ENCODE measurements at regions not wholly inside any gene's neighbourhood (a gene's known extent, or its start where the extent isn't known, plus 50 kb on each side); places are given as distances from the start of the nearest gene placed in this dataset.
A peak's percentile ranks its signal among the peaks of the same experiment; 100 is the strongest.
"Not testable (repeated sequence)": the region's sequence is repeated elsewhere in the genome, so short reads cannot be mapped to it uniquely, and the experiment has no call there.

DNA sequence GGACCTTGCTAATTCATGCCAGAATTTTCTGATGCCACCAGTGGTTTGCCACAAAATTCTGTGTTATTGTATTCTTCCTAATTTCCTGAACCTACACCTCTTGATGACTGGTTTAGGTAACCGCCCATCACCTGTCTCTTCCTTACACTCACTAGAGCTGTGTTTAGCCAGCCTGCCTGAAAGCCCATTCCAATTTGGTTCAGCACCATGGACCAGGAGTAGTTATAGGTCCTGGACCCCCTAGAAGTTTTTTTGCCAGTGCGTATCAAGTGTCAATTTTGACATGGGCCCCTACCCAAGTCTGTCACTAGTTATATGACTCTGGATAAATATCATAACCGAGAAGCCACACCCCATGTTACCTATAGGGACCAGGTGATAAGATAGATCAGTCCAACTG lies 94.0 kb upstream of the NAP1L1 start:
- Mint-ChIP-seq H3K4me3 (no peak overlapping the region), H3K27ac (no peak overlapping the region), H3K4me1 (ENCODE audit: low read depth) (peaks cover 10% of the 10 kb centered on the region), H3K36me3 (ENCODE audit: insufficient read depth in 2 of 2) (no peaks in the 10 kb centered on the region), H3K27me3 (ENCODE audit: low read depth) (peaks cover 50% of the 10 kb centered on the region), H3K9me3 (no peaks in the 10 kb centered on the region)
- ATAC-seq (replicated peaks in 1 of 2) (no peak), DNase-seq (no peak)

- ATAC-seq (replicated peaks in 1 of 2) = no peak
- Mint-ChIP-seq H3K27me3 (ENCODE audit: low read depth) (peaks cover 54% of the 10 kb centered on the region), H3K9me3 (no peaks in the 10 kb centered on the region), H3K36me3 (ENCODE audit: insufficient read depth in 2 of 2) (no peaks in the 10 kb centered on the region), H3K27ac (no peak overlapping the region), H3K4me3 (no peak overlapping the region), H3K4me1 (ENCODE audit: low read depth) (peaks cover 4% of the 10 kb centered on the region)
- no peak for DNase-seq
These were observed 93.3 kb upstream of the NAP1L1 start for GRCh38 chr12:76177821-76178220.

- peaks cover 56% of the 10 kb centered on the region for H3K27me3 Mint-ChIP-seq (ENCODE audit: low read depth)
- no peak for ATAC-seq (replicated peaks in 1 of 2)
- H3K27ac Mint-ChIP-seq = no peak overlapping the region
- no peaks in the 10 kb centered on the region for H3K4me1 Mint-ChIP-seq (ENCODE audit: low read depth)
- H3K9me3 Mint-ChIP-seq = no peaks in the 10 kb centered on the region
- no peaks in the 10 kb centered on the region for H3K36me3 Mint-ChIP-seq (ENCODE audit: insufficient read depth in 2 of 2)
- no peak for DNase-seq
- H3K4me3 Mint-ChIP-seq = no peak overlapping the region
These were observed 92.5 kb upstream of the NAP1L1 start for GRCh38 chr12:76176940-76177339.

DNA sequence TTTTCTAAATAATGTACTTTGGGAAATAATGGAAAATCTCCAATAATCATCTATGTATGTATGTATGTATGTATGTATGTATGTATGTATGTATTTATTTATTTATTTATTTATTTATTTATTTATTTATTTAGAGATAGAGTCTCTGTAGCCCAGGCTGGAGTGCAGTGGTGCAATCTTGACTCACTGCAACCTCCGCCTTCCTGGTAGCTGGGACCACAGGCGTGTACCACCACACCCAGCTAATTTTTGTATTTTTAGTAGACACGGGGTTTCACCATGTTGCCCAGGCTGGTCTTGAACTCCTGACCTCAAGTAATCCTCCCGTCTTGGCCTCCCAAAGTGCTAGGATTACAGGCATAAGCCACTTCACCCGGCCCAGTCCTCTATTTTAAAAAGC lies 91.5 kb upstream of the NAP1L1 start:
- H3K4me3 Mint-ChIP-seq; H3K4me1 Mint-ChIP-seq (ENCODE audit: low read depth); H3K36me3 Mint-ChIP-seq (ENCODE audit: insufficient read depth in 2 of 2); ATAC-seq (replicated peaks in 1 of 2); H3K9me3 Mint-ChIP-seq; H3K27ac Mint-ChIP-seq; DNase-seq: not testable (repeated sequence)
- peaks cover 56% of the 10 kb centered on the region for H3K27me3 Mint-ChIP-seq (ENCODE audit: low read depth)

- Mint-ChIP-seq H3K9me3 (no peaks in the 10 kb centered on the region), H3K4me1 (ENCODE audit: low read depth) (no peaks in the 10 kb centered on the region), H3K4me3 (no peak overlapping the region), H3K27me3 (ENCODE audit: low read depth) (peaks cover 65% of the 10 kb centered on the region), H3K36me3 (ENCODE audit: insufficient read depth in 2 of 2) (no peaks in the 10 kb centered on the region), H3K27ac (no peak overlapping the region)
- no peak for DNase-seq
- no peak for ATAC-seq (replicated peaks in 1 of 2)
These were observed 89.3 kb upstream of the NAP1L1 start for GRCh38 chr12:76173756-76174155.

DNA sequence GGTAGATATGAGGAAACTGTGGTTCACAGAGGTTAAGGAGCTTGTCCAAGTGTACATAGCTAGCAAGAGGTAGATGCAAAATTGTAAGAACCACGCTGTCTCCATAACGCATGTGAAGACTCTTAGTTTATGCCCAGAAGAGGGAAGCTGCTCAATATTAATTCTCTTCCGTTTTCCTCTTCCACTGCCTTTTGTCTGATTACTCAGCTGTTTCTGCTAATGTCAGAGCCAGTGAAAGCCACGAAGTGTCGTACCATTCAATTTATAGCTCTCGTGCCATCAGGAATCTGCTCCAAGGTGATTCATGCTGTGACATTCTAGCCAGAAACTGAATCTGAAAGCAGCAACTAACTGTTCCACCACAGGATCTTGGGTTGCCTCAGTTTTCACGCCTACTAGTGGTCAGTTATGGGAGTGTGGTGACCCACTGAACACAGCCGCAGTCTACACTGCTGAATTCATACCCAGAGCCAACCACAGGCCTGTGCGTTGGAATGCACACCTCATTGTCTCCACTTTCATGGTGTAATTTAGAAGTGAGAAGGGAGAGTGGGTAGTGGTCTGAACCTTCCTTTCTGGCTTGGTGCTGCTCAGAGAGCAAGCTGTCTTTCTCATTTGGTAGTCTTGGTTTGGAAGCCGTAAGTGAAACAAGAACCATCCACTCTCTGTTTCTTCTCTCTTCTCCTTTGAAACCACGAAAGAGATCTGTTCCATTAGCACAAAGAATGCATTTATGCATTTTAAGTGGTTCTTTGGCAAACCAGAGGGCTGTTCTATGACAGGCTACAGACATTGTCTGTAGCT lies 74.2 kb upstream of the NAP1L1 start:
- peak overlapping the region; percentile 22 to 51 for H3K4me3 Mint-ChIP-seq
- H3K27me3 Mint-ChIP-seq (ENCODE audit: low read depth) = peaks cover 32% of the 10 kb centered on the region
- H3K4me1 Mint-ChIP-seq (ENCODE audit: low read depth) = peaks cover 19% of the 10 kb centered on the region
- ATAC-seq (replicated peaks in 1 of 2) (peak; percentile 98 to 99), DNase-seq (peak; percentile 81 to 88)
- peaks cover 0 to under 1% of the 10 kb centered on the region in 2 donors for H3K36me3 Mint-ChIP-seq (ENCODE audit: insufficient read depth in 2 of 2)
- H3K9me3 Mint-ChIP-seq = no peaks in the 10 kb centered on the region
- peak overlapping the region; percentile 39 for H3K27ac Mint-ChIP-seq

DNA sequence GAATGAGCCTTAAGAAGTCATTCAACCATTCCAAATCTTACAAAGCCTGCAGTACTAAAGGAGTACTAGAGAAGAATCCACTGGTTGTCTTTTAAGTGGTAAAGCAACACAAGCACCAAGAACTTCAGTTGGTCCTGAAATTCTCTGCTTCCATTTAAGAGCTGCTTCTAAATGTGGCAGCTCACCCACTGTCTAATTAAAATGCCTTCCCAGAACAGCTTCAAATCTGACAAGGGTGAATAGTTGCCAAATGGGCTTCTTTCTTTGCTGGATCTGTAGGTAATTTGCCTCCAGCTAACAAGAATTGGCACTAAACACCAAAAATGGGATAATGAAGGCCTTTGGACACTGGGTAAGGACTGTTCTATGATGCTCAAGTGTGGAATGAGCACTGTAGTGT lies 72.2 kb upstream of the NAP1L1 start:
- ATAC-seq (replicated peaks in 1 of 2) (no peak), DNase-seq (no peak)
- peaks cover 27% of the 10 kb centered on the region for H3K4me1 Mint-ChIP-seq (ENCODE audit: low read depth)
- no peak overlapping the region for H3K4me3 Mint-ChIP-seq
- peaks cover 3 to 4% of the 10 kb centered on the region in 2 donors for H3K36me3 Mint-ChIP-seq (ENCODE audit: insufficient read depth in 2 of 2)
- peaks cover 0 to 3% of the 10 kb centered on the region in 2 donors for H3K9me3 Mint-ChIP-seq
- peaks cover 30% of the 10 kb centered on the region for H3K27me3 Mint-ChIP-seq (ENCODE audit: low read depth)
- H3K27ac Mint-ChIP-seq = no peak overlapping the region

GRCh38 chr12:76156314-76156713 lies 71.8 kb upstream of the NAP1L1 start:
- peaks cover 3 to 4% of the 10 kb centered on the region in 2 donors for H3K36me3 Mint-ChIP-seq (ENCODE audit: insufficient read depth in 2 of 2)
- H3K27me3 Mint-ChIP-seq (ENCODE audit: low read depth) = peaks cover 27% of the 10 kb centered on the region
- ATAC-seq (replicated peaks in 1 of 2) (no peak), DNase-seq (no peak)
- no peak overlapping the region for H3K4me3 Mint-ChIP-seq
- H3K27ac Mint-ChIP-seq = no peak overlapping the region
- peaks cover 0 to 3% of the 10 kb centered on the region in 2 donors for H3K9me3 Mint-ChIP-seq
- H3K4me1 Mint-ChIP-seq (ENCODE audit: low read depth) = peaks cover 27% of the 10 kb centered on the region

DNA sequence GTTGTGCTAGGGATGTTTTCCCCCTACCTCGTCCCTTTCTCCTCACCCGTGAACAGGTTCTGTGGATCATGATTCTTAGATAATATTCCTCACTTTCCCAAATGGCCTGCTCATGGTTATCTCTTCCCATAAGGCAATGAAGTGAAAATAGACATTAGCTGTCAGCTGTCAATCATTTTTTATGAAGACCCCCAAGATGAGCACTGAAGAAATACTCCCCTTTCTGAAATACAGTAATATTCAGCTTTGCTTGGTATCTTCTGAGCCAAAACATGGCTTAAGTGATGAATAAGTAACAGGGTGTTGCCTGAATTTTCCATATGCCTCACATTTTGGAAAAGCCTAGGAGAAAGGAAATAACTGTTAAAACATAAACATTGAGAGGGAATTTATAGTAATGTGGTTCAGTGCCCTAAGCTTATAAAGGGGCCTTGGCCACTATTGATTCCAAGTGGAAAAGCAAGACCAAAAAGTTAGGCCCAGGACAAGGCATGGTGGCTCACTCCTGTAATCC lies 70.7 kb upstream of the NAP1L1 start:
- peaks cover 27% of the 10 kb centered on the region for H3K4me1 Mint-ChIP-seq (ENCODE audit: low read depth)
- H3K27ac Mint-ChIP-seq = no peak overlapping the region
- peaks cover 0 to 3% of the 10 kb centered on the region in 2 donors for H3K9me3 Mint-ChIP-seq
- no peak overlapping the region for H3K4me3 Mint-ChIP-seq
- ATAC-seq (replicated peaks in 1 of 2) (no peak), DNase-seq (no peak)
- peaks cover 18% of the 10 kb centered on the region for H3K27me3 Mint-ChIP-seq (ENCODE audit: low read depth)
- peaks cover 3 to 4% of the 10 kb centered on the region in 2 donors for H3K36me3 Mint-ChIP-seq (ENCODE audit: insufficient read depth in 2 of 2)

DNA sequence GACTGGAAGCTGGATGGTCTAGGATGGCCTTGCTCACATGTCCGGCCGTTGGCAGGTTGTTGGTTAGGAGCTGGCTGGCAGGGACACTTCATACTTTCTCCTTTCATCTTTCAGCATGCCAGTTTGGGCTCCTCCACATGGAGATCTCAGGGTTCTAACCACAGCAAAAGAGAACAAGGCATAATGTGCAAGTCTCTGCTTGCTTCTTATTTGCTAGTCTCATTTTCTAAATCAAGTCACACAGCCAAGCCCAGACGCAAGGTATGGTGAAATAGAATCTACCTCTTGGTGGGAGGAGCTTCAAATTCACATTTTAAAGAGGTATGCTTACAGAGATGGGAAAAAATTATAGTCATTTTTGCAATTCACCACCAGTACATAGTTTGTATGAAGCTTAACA lies 69.1 kb upstream of the NAP1L1 start:
- Mint-ChIP-seq H3K4me3 (no peak overlapping the region), H3K27ac (no peak overlapping the region), H3K36me3 (ENCODE audit: insufficient read depth in 2 of 2) (peaks cover 3 to 4% of the 10 kb centered on the region in 2 donors), H3K9me3 (peaks cover 0 to 3% of the 10 kb centered on the region in 2 donors), H3K4me1 (ENCODE audit: low read depth) (peaks cover 13% of the 10 kb centered on the region), H3K27me3 (ENCODE audit: low read depth) (peaks cover 12% of the 10 kb centered on the region)
- ATAC-seq (replicated peaks in 1 of 2) (no peak), DNase-seq (no peak)

- ATAC-seq (replicated peaks in 1 of 2) = peak in 1 of 2 donors; percentile 57
- H3K9me3 Mint-ChIP-seq = peaks cover 0 to 3% of the 10 kb centered on the region in 2 donors
- H3K36me3 Mint-ChIP-seq (ENCODE audit: insufficient read depth in 2 of 2) = peaks cover 3 to 4% of the 10 kb centered on the region in 2 donors
- peaks cover 8% of the 10 kb centered on the region for H3K4me1 Mint-ChIP-seq (ENCODE audit: low read depth)
- no peak overlapping the region for H3K27ac Mint-ChIP-seq
- DNase-seq = no peak
- H3K4me3 Mint-ChIP-seq = no peak overlapping the region
- H3K27me3 Mint-ChIP-seq (ENCODE audit: low read depth) = peaks cover 15% of the 10 kb centered on the region
These were observed 67.8 kb upstream of the NAP1L1 start for GRCh38 chr12:76152181-76152807.

DNA sequence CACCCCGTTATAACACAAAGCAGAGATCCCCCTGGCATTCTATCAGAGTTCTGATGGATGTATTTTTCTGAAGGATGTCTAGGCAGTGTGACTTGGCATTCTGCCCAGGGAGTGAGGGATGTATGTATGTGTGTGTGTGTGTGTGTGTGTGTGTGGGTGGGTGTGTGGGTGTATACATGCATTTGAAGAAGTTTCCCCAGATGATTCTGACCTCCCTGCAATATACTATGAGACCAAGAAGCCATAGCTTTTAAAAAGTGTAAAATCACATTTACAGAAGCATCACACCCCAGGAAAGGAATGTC lies 59.7 kb upstream of the NAP1L1 start:
- Mint-ChIP-seq H3K4me1 (ENCODE audit: low read depth) (peaks cover 16% of the 10 kb centered on the region), H3K9me3 (no peaks in the 10 kb centered on the region), H3K27ac (peak overlapping the region; percentile 17), H3K36me3 (ENCODE audit: insufficient read depth in 2 of 2) (no peaks in the 10 kb centered on the region), H3K4me3 (no peak overlapping the region), H3K27me3 (ENCODE audit: low read depth) (peaks cover 6% of the 10 kb centered on the region)
- no peak for ATAC-seq (replicated peaks in 1 of 2)
- peak in 1 of 2 donors; percentile 17 for DNase-seq

DNA sequence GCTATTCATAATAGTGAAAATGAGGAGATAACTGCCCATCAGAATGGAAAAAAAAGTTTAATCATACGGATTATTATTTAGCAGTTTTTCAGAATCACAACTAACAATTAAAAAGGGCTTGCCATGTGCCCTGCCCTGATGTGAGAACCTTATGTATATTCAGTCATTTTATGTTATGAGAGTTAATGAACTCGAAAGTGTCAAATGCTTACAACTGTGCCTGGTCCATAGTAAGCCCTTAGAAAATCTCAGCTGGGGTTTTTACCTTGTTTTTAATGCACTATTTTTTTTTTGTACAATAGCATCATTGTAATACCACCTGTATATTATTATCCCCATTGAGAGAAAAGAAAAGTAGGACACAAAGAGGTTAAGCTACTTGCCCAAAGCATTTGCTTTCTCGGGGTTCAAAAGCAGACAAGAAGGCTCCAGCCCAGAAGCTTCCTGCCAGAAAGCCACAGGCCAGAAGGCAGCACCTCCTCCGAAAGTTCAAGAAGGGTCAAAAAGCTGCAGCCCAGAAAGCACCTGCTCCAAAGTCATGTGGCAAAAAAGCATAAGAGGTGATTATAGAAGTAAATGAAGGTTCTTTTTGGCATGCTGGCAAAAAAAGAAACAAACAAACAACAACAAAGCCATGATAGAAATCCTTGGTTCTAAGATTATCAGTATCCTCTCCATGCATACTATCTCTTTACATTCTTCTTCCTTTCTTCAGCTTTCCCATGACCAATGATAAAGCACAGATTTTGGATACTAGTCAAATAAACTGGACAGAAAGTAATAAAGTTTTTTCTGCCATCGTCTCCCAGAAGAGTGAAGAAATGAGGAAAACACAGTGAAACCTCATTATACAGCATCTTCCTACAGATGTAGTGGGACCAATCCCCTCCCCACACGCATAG lies 59.1 kb upstream of the NAP1L1 start:
- ATAC-seq (replicated peaks in 1 of 2) (peak in 1 of 2 donors; percentile 48), DNase-seq (peak; percentile 4 to 9)
- Mint-ChIP-seq H3K36me3 (ENCODE audit: insufficient read depth in 2 of 2) (no peaks in the 10 kb centered on the region), H3K4me1 (ENCODE audit: low read depth) (peaks cover 16% of the 10 kb centered on the region), H3K27me3 (ENCODE audit: low read depth) (peaks cover 6% of the 10 kb centered on the region), H3K4me3 (peak overlapping the region in 1 of 2 donors; percentile 28), H3K9me3 (no peaks in the 10 kb centered on the region), H3K27ac (peak overlapping the region; percentile 17)

Data from activated T-cell treated with anti-CD3 and anti-CD28 coated beads, Interleukin-2, amount 50 U/mL, for 72 hours (primary cell).